ENCODE measurements at regions not wholly inside any gene's neighbourhood (a gene's known extent, or its start where the extent isn't known, plus 50 kb on each side); places are given as distances from the start of the nearest gene placed in this dataset.

- H3K9me3 ChIP-seq = peaks cover 6 to 16% of the 10 kb centered on the region in 2 donors
- H3K36me3 ChIP-seq = no peaks in the 10 kb centered on the region
- TF ChIP-seq, protein P1, sequence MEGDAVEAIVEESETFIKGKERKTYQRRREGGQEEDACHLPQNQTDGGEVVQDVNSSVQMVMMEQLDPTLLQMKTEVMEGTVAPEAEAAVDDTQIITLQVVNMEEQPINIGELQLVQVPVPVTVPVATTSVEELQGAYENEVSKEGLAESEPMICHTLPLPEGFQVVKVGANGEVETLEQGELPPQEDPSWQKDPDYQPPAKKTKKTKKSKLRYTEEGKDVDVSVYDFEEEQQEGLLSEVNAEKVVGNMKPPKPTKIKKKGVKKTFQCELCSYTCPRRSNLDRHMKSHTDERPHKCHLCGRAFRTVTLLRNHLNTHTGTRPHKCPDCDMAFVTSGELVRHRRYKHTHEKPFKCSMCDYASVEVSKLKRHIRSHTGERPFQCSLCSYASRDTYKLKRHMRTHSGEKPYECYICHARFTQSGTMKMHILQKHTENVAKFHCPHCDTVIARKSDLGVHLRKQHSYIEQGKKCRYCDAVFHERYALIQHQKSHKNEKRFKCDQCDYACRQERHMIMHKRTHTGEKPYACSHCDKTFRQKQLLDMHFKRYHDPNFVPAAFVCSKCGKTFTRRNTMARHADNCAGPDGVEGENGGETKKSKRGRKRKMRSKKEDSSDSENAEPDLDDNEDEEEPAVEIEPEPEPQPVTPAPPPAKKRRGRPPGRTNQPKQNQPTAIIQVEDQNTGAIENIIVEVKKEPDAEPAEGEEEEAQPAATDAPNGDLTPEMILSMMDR (IDR thresholded peaks at IDR 0.05) = no peak
- H3K27me3 ChIP-seq = no peaks in the 10 kb centered on the region
- no peak for DNase-seq (ENCODE audit: low spot score in 2 of 2)
- H3K4me1 ChIP-seq = no peaks in the 10 kb centered on the region
- no peak overlapping the region for H3K27ac ChIP-seq
- intact Hi-C loops (cut with DNase I) = no loop called here
- H3K4me3 ChIP-seq = no peak overlapping the region
These were observed 335.9 kb downstream of the ALG10 start for GRCh38 chr12:34358198-34358597.

- Histone ChIP-seq H3K4me3 (no peak overlapping the region), H3K9me3 (peaks cover 3 to 7% of the 10 kb centered on the region in 2 donors), H3K27me3 (no peaks in the 10 kb centered on the region), H3K4me1 (no peaks in the 10 kb centered on the region), H3K36me3 (no peaks in the 10 kb centered on the region), H3K27ac (no peak overlapping the region)
- TF ChIP-seq, protein P1 (IDR thresholded peaks at IDR 0.05) = no peak
- no peak for DNase-seq (ENCODE audit: low spot score in 2 of 2)
- intact Hi-C loops (cut with DNase I) = no loop called here
These were observed 339.5 kb downstream of the ALG10 start for GRCh38 chr12:34361721-34362316.

- TF ChIP-seq, protein P1 (IDR thresholded peaks at IDR 0.05) = no peak
- H3K27ac ChIP-seq = no peak overlapping the region
- intact Hi-C loops (cut with DNase I) = no loop called here
- no peak for DNase-seq (ENCODE audit: low spot score in 2 of 2)
- no peaks in the 10 kb centered on the region for H3K27me3 ChIP-seq
- H3K4me1 ChIP-seq = no peaks in the 10 kb centered on the region
- no peak overlapping the region for H3K4me3 ChIP-seq
- no peaks in the 10 kb centered on the region for H3K36me3 ChIP-seq
- H3K9me3 ChIP-seq = peaks cover 2 to 10% of the 10 kb centered on the region in 2 donors
These were observed 340.9 kb downstream of the ALG10 start for GRCh38 chr12:34363050-34363673.

DNA sequence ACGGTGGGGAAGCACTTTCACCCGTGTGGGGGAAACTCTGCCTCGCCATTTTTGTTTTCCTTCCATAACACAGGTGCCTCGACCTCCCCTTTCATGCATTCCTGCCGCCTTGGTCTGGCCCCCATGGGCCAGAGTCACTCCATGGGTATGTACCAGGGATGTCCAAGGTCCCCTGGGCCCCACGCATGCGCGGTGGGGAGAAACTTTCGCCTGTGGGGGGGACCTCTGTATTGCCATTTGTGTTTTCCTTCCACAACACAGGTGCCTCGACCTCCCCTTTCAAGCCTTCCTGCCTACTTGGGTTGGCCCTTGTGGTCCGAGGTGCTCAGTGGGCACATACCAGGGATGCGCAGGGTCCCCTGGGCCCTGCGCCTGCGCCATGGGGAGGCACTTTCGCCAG is 345.8 kb downstream of the ALG10 start:
- no peaks in the 10 kb centered on the region for H3K36me3 ChIP-seq
- DNase-seq (ENCODE audit: low spot score in 2 of 2) = no peak
- H3K4me3 ChIP-seq = no peak overlapping the region
- no peak overlapping the region for H3K27ac ChIP-seq
- H3K27me3 ChIP-seq = no peaks in the 10 kb centered on the region
- peaks cover 8 to 21% of the 10 kb centered on the region in 2 donors for H3K9me3 ChIP-seq
- TF ChIP-seq, protein P1 (IDR thresholded peaks at IDR 0.05) = no peak
- intact Hi-C loops (cut with DNase I) = no loop called here
- H3K4me1 ChIP-seq = no peaks in the 10 kb centered on the region

DNA sequence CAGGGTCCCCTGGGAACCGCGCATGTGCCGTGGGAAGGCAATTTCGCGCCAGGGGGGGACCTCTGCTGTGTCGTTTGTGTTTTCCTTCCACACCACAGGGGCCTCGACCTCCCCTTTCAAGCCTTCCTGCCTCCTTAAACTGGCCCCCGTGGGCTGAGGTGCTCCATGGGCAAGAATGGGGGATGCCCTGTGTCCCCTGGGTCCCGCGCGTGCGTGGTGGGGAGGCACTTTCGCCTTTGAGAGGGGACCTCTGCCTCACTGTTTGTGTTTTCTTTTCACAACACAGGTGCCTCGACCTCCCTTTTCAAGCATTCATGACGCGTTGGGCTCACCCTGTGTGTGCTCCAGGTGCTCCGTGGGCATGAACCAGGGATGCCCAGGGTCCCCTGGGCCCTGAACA is 348.8 kb downstream of the ALG10 start:
- intact Hi-C loops (cut with DNase I) = no loop called here
- Histone ChIP-seq H3K36me3 (no peaks in the 10 kb centered on the region), H3K4me1 (no peaks in the 10 kb centered on the region), H3K27ac (no peak overlapping the region), H3K9me3 (peaks cover 8 to 21% of the 10 kb centered on the region in 2 donors), H3K27me3 (no peaks in the 10 kb centered on the region), H3K4me3 (no peak overlapping the region)
- TF ChIP-seq, protein P1 (IDR thresholded peaks at IDR 0.05) = no peak
- DNase-seq (ENCODE audit: low spot score in 2 of 2) = no peak

Measured in ascending aorta (tissue), 2 donors.